Vagina (tissue), 2 donors: ENCODE measurements at regions not wholly inside any gene's neighbourhood (a gene's known extent, or its start where the extent isn't known, plus 50 kb on each side); places are given as distances from the start of the nearest gene placed in this dataset.

Experiments used
- POLR2A ChIP-seq, 2 donors: fragments of 450-650 bp; IDR thresholded peaks; one replicate each; pipeline ENCODE4 v1.6.1; 2017; ENCODE audit warnings: antibody characterized with exemption in 2 of 2, mild to moderate bottlenecking in 2 of 2, moderate library complexity in 2 of 2
- POLR2AphosphoS5 ChIP-seq, 2 donors: sonication (generic); formaldehyde crosslinking; IDR thresholded peaks; one replicate each; pipeline ENCODE4 v1.9.0; 2017; ENCODE audit warnings: antibody characterized with exemption in 2 of 2, mild to moderate bottlenecking in 2 of 2, low read depth in 1 of 2; ENCODE audit not compliant: insufficient read depth in 1 of 2
- TF ChIP-seq, protein P1 (sequence below), 3 experiments: fragments of 450-650 bp in 2 of 3; fragments of 200-600 bp in 1 of 3; sonication (generic) in 1 of 3; IDR thresholded peaks; one replicate each; pipeline ENCODE4 v1.5.1; 2017 to 2019; ENCODE audit warnings: antibody characterized with exemption in 3 of 3, mild to moderate bottlenecking in 2 of 3, moderate library complexity in 2 of 3

DNA sequence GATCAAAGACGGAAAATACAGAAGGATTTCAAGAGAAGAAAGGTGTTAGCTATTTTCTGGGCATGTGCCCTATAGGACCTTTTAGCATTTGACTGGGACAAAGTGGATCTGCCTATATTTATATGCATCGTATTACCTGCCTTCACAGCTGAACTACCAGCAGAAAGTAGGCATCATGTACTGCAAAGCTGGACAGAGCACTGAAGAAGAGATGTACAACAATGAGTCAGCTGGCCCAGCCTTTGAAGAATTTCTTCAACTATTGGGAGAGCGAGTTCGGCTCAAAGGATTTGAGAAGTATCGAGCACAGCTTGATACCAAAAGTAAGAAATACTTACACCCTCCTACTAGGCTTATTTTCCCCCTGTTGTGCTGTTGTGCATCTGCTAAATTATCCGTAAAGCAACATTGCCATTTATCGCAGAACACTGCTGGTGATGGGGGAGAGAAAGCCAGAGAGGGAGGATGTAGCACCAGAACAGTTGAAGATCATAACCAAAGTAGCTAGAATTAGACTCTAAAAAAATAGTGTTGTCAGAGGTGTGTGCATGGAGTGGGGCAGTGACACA is 282.0 kb upstream of the RGS6 start:
- TF ChIP-seq POLR2A (IDR thresholded peaks at IDR 0.05), result no peak
- TF ChIP-seq, protein P1, sequence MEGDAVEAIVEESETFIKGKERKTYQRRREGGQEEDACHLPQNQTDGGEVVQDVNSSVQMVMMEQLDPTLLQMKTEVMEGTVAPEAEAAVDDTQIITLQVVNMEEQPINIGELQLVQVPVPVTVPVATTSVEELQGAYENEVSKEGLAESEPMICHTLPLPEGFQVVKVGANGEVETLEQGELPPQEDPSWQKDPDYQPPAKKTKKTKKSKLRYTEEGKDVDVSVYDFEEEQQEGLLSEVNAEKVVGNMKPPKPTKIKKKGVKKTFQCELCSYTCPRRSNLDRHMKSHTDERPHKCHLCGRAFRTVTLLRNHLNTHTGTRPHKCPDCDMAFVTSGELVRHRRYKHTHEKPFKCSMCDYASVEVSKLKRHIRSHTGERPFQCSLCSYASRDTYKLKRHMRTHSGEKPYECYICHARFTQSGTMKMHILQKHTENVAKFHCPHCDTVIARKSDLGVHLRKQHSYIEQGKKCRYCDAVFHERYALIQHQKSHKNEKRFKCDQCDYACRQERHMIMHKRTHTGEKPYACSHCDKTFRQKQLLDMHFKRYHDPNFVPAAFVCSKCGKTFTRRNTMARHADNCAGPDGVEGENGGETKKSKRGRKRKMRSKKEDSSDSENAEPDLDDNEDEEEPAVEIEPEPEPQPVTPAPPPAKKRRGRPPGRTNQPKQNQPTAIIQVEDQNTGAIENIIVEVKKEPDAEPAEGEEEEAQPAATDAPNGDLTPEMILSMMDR (IDR thresholded peaks at IDR 0.05), result no peak
- no peak for TF ChIP-seq POLR2AphosphoS5 (IDR thresholded peaks at IDR 0.05; ENCODE audit: insufficient read depth in 1 of 2, low read depth in 1 of 2)
